ENCODE measurements at regions not wholly inside any gene's neighbourhood (a gene's known extent, or its start where the extent isn't known, plus 50 kb on each side); places are given as distances from the start of the nearest gene placed in this dataset.
"Not testable (repeated sequence)": the region's sequence is repeated elsewhere in the genome, so short reads cannot be mapped to it uniquely, and the experiment has no call there.

- Histone ChIP-seq H3K4me3 (no peak overlapping the region), H3K9me3 (no peaks in the 10 kb centered on the region), H3K36me3 (no peaks in the 10 kb centered on the region), H3K27ac (no peak overlapping the region), H3K4me1 (no peaks in the 10 kb centered on the region), H3K27me3 (no peaks in the 10 kb centered on the region)
- intact Hi-C loops (cut with DNase I), result no loop called here
- DNase-seq (ENCODE audit: extremely low spot score in 2 of 2), result no peak
- TF ChIP-seq POLR2A (IDR thresholded peaks at IDR 0.05), result no peak
- no peak for TF ChIP-seq POLR2AphosphoS5 (IDR thresholded peaks at IDR 0.05; ENCODE audit: insufficient read depth in 1 of 2, low read depth in 1 of 2)
- no peak for TF ChIP-seq CTCF (IDR thresholded peaks at IDR 0.05)
These were observed 89.5 kb upstream of the B3GAT1 start for GRCh38 chr11:134501406-134502152.

- Histone ChIP-seq H3K36me3 (no peaks in the 10 kb centered on the region), H3K27me3 (no peaks in the 10 kb centered on the region), H3K4me1 (no peaks in the 10 kb centered on the region), H3K9me3 (no peaks in the 10 kb centered on the region), H3K27ac (no peak overlapping the region), H3K4me3 (no peak overlapping the region)
- intact Hi-C loops (cut with DNase I), result no loop called here
- DNase-seq (ENCODE audit: extremely low spot score in 2 of 2), result no peak
- TF ChIP-seq CTCF (IDR thresholded peaks at IDR 0.05) (no peak), POLR2A (IDR thresholded peaks at IDR 0.05) (no peak), POLR2AphosphoS5 (IDR thresholded peaks at IDR 0.05; ENCODE audit: insufficient read depth in 1 of 2, low read depth in 1 of 2) (no peak)
These were observed 88.6 kb upstream of the B3GAT1 start for GRCh38 chr11:134500621-134501020.

GRCh38 chr11:134499990-134500389 is 87.9 kb upstream of the B3GAT1 start:
- Histone ChIP-seq H3K27me3 (no peaks in the 10 kb centered on the region), H3K27ac (no peak overlapping the region), H3K36me3 (no peaks in the 10 kb centered on the region), H3K4me1 (no peaks in the 10 kb centered on the region), H3K4me3 (no peak overlapping the region), H3K9me3 (no peaks in the 10 kb centered on the region)
- DNase-seq (ENCODE audit: extremely low spot score in 2 of 2), result no peak
- intact Hi-C loops (cut with DNase I), result no loop called here
- no peak for TF ChIP-seq POLR2A (IDR thresholded peaks at IDR 0.05)
- TF ChIP-seq CTCF (IDR thresholded peaks at IDR 0.05), result no peak
- TF ChIP-seq POLR2AphosphoS5 (IDR thresholded peaks at IDR 0.05; ENCODE audit: insufficient read depth in 1 of 2, low read depth in 1 of 2), result no peak

- Histone ChIP-seq H3K4me1 (no peaks in the 10 kb centered on the region), H3K4me3 (no peak overlapping the region), H3K9me3 (no peaks in the 10 kb centered on the region), H3K36me3 (no peaks in the 10 kb centered on the region), H3K27ac (no peak overlapping the region), H3K27me3 (no peaks in the 10 kb centered on the region)
- TF ChIP-seq CTCF (IDR thresholded peaks at IDR 0.05) (no peak), POLR2A (IDR thresholded peaks at IDR 0.05) (no peak), POLR2AphosphoS5 (IDR thresholded peaks at IDR 0.05; ENCODE audit: insufficient read depth in 1 of 2, low read depth in 1 of 2) (no peak)
- intact Hi-C loops (cut with DNase I), result no loop called here
- no peak for DNase-seq (ENCODE audit: extremely low spot score in 2 of 2)
These were observed 86.5 kb upstream of the B3GAT1 start for GRCh38 chr11:134498326-134499139.

- no peaks in the 10 kb centered on the region for H3K36me3 ChIP-seq
- H3K27me3 ChIP-seq, result no peaks in the 10 kb centered on the region
- no peaks in the 10 kb centered on the region for H3K9me3 ChIP-seq
- no peaks in the 10 kb centered on the region for H3K4me1 ChIP-seq
- TF ChIP-seq CTCF (IDR thresholded peaks at IDR 0.05) (no peak), POLR2A (IDR thresholded peaks at IDR 0.05) (no peak), POLR2AphosphoS5 (IDR thresholded peaks at IDR 0.05; ENCODE audit: insufficient read depth in 1 of 2, low read depth in 1 of 2) (no peak)
- DNase-seq (ENCODE audit: extremely low spot score in 2 of 2), result no peak
- intact Hi-C loops (cut with DNase I), result no loop called here
- H3K4me3 ChIP-seq, result no peak overlapping the region
- H3K27ac ChIP-seq, result no peak overlapping the region
These were observed 85.5 kb upstream of the B3GAT1 start for GRCh38 chr11:134497586-134497985.

GRCh38 chr11:134496058-134496457 is 84.0 kb upstream of the B3GAT1 start:
- H3K27ac ChIP-seq; DNase-seq (ENCODE audit: extremely low spot score in 2 of 2): not testable (repeated sequence)

GRCh38 chr11:134494395-134494794 is 82.4 kb upstream of the B3GAT1 start:
- H3K27ac ChIP-seq; H3K27me3 ChIP-seq; intact Hi-C loops (cut with DNase I); H3K4me1 ChIP-seq; DNase-seq (ENCODE audit: extremely low spot score in 2 of 2); H3K36me3 ChIP-seq; H3K9me3 ChIP-seq; H3K4me3 ChIP-seq: not testable (repeated sequence)

More at GRCh38 chr11:134496058-134496457, 84.0 kb upstream of the B3GAT1 start:
- intact Hi-C loops (cut with DNase I); H3K4me1 ChIP-seq; H3K4me3 ChIP-seq; H3K27me3 ChIP-seq; H3K36me3 ChIP-seq; H3K9me3 ChIP-seq: not testable (repeated sequence)
